ENCODE measurements at regions not wholly inside any gene's neighbourhood (a gene's known extent, or its start where the extent isn't known, plus 50 kb on each side); places are given as distances from the start of the nearest gene placed in this dataset.

GRCh38 chr7:11221984-11222383 is 248.3 kb downstream of the PHF14 start:
- Histone ChIP-seq H3K4me3 (no peak overlapping the region), H3K27ac (no peak overlapping the region)

GRCh38 chr7:11224535-11224934 is 250.9 kb downstream of the PHF14 start:
- Histone ChIP-seq H3K27ac (no peak overlapping the region), H3K4me3 (no peak overlapping the region)

- no peak overlapping the region for H3K4me3 ChIP-seq
- H3K27ac ChIP-seq, result no peak overlapping the region
Observed at GRCh38 chr7:11228515-11228914, 254.8 kb downstream of the PHF14 start.

- H3K27ac ChIP-seq, result no peak overlapping the region
- no peak overlapping the region for H3K4me3 ChIP-seq
Observed at GRCh38 chr7:11231190-11231589, 257.5 kb downstream of the PHF14 start.

- no peak overlapping the region for H3K4me3 ChIP-seq
- no peak overlapping the region for H3K27ac ChIP-seq
Observed at GRCh38 chr7:11232462-11232861, 258.8 kb downstream of the PHF14 start.

- Histone ChIP-seq H3K27ac (no peak overlapping the region), H3K4me3 (no peak overlapping the region)
Observed at GRCh38 chr7:11233871-11234270, 260.2 kb downstream of the PHF14 start.

- no peak overlapping the region for H3K4me3 ChIP-seq
- no peak overlapping the region for H3K27ac ChIP-seq
Observed at GRCh38 chr7:11235491-11235890, 261.8 kb downstream of the PHF14 start.

- Histone ChIP-seq H3K27ac (no peak overlapping the region), H3K4me3 (no peak overlapping the region)
Observed at GRCh38 chr7:11236680-11237079, 263.0 kb downstream of the PHF14 start.

GRCh38 chr7:11237742-11238141 is 264.1 kb downstream of the PHF14 start:
- H3K27ac ChIP-seq, result no peak overlapping the region
- H3K4me3 ChIP-seq, result peak overlapping the region in 1 of 7 experiments; percentile 24

- no peak overlapping the region for H3K27ac ChIP-seq
- no peak overlapping the region for H3K4me3 ChIP-seq
Observed at GRCh38 chr7:11239316-11239715, 265.6 kb downstream of the PHF14 start.

GRCh38 chr7:11243739-11244138 is 270.1 kb downstream of the PHF14 start:
- Histone ChIP-seq H3K4me3 (no peak overlapping the region), H3K27ac (no peak overlapping the region)

GRCh38 chr7:11244149-11244548 is 270.5 kb downstream of the PHF14 start:
- Histone ChIP-seq H3K27ac (no peak overlapping the region), H3K4me3 (no peak overlapping the region)

- no peak overlapping the region for H3K27ac ChIP-seq
- no peak overlapping the region for H3K4me3 ChIP-seq
Observed at GRCh38 chr7:11247545-11247944, 273.9 kb downstream of the PHF14 start.

GRCh38 chr7:11251436-11251835 is 277.8 kb downstream of the PHF14 start:
- Histone ChIP-seq H3K4me3 (no peak overlapping the region), H3K27ac (no peak overlapping the region)

GRCh38 chr7:11252011-11252607 is 278.4 kb downstream of the PHF14 start:
- no peak overlapping the region for H3K4me3 ChIP-seq
- H3K27ac ChIP-seq, result no peak overlapping the region

- Histone ChIP-seq H3K27ac (no peak overlapping the region), H3K4me3 (no peak overlapping the region)
Observed at GRCh38 chr7:11252705-11253272, 279.1 kb downstream of the PHF14 start.

- no peak overlapping the region for H3K4me3 ChIP-seq
Observed at GRCh38 chr7:11256501-11256900, 282.8 kb downstream of the PHF14 start.

GRCh38 chr7:11261470-11261869 is 287.8 kb downstream of the PHF14 start:
- no peak overlapping the region for H3K4me3 ChIP-seq

More at GRCh38 chr7:11256501-11256900, 282.8 kb downstream of the PHF14 start:
- no peak overlapping the region for H3K27ac ChIP-seq

GRCh38 chr7:11266101-11266500 is 292.4 kb downstream of the PHF14 start:
- Histone ChIP-seq H3K27ac (no peak overlapping the region), H3K4me3 (no peak overlapping the region)

More at GRCh38 chr7:11261470-11261869, 287.8 kb downstream of the PHF14 start:
- H3K27ac ChIP-seq, result no peak overlapping the region

GRCh38 chr7:11272352-11272751 is 298.7 kb downstream of the PHF14 start:
- Histone ChIP-seq H3K4me3 (no peak overlapping the region), H3K27ac (no peak overlapping the region)

- Histone ChIP-seq H3K27ac (no peak overlapping the region), H3K4me3 (no peak overlapping the region)
Observed at GRCh38 chr7:11274074-11274473, 300.4 kb downstream of the PHF14 start.

- Histone ChIP-seq H3K27ac (no peak overlapping the region), H3K4me3 (no peak overlapping the region)
Observed at GRCh38 chr7:11281953-11282352, 308.3 kb downstream of the PHF14 start.
